SIG-M5 treated with dmso at 0.1 percent for 504 hours (cell line): ENCODE measurements at regions not wholly inside any gene's neighbourhood (a gene's known extent, or its start where the extent isn't known, plus 50 kb on each side); places are given as distances from the start of the nearest gene placed in this dataset.
"Not testable (repeated sequence)": the region's sequence is repeated elsewhere in the genome, so short reads cannot be mapped to it uniquely, and the experiment has no call there.

Source experiments
- DNase-seq: peaks from one replicate; lab custom pipeline; 2025; ENCODE audit not compliant: unreplicated experiment; lab: John Stamatoyannopoulos, UW

- no peak for DNase-seq
Observed at GRCh38 chr10:45246522-45246921, 68.9 kb downstream of the OR13A1 start.

- peak; percentile 61 for DNase-seq
Observed at GRCh38 chr10:45249978-45250693, 65.3 kb downstream of the OR13A1 start.

- DNase-seq = not testable (repeated sequence)
Observed at GRCh38 chr10:45250694-45251075, 64.7 kb downstream of the OR13A1 start.
